GM12874 (cell line): ENCODE measurements at regions not wholly inside any gene's neighbourhood (a gene's known extent, or its start where the extent isn't known, plus 50 kb on each side); places are given as distances from the start of the nearest gene placed in this dataset.

Experiments
- CTCF ChIP-seq: IDR thresholded peaks from 2 replicates; pipeline ENCODE4 v1.5.1; 2011; ENCODE audit warnings: low read depth, mild to moderate bottlenecking, control low read depth, low read length, moderate library complexity; ENCODE audit not compliant: insufficient read depth

DNA sequence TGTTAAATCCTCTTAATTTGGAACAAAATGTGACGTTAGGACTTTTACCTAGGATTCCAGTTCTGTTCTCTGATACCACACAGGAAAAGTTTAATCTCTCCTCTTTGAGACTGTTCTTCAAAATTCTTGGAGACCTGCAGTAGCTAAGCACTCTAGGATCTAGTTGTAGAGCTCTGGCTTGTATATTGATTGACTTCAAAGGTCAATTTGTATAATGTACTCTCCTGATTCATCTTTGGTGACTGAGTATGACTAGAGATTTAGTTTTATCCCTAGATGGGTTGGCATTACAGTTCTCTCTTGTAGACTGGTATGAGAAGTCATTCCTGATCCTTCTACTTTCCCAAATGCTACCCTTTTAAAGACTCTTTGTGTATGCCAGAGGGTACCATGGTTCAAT, 168.4 kb upstream of the TPRG1 start:
- no peak for TF ChIP-seq CTCF

DNA sequence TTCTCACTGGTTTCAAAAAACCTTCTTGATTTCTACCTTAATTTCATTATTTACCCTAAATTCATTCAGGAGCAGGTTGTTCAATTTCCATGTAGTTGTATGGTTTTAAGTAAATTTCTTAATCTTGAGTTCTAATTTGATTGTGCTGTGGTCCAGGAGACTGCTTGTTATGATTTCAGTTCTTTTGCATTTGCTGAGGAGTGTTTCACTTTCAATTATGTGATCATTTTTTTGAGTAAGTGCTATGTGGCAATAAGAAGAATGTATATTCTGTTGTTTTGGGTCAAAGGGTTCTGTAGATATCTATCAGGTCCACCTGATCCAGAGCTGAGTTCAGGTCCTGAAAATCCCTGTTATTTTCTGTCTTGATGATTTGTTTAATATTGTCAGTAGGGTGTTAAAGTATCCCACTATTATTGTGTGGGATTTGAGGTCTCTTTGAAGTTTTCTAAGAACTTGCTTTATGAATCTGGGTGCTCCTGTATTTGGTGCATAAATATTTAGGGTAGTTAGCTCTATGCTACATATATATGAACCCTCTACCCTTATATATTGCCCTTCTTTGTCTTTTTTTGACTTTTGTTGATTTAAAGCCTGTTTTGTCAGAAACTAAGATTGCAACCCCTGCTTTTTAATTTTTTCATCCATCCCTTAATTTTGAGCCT, 158.4 kb upstream of the TPRG1 start:
- no peak for TF ChIP-seq CTCF

DNA sequence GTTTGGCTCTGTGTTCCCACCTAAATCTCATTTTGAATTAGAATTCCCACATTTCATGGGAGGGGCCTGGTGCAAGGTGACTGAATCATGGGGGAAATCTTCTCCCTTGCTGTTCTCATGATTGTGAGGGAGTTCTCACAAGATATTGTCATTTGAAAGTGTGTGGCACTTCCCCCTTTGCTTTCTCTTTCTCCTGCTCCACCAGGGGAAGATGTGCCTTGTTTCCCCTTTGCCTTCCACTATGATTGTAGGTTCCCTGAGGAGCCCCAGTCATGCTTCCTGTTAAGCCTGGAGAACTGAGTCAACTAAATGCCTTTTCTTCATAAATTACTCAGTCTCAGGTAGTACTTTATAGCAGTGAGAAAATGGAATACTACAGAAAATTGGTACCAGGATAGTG, 157.2 kb upstream of the TPRG1 start:
- no peak for TF ChIP-seq CTCF

DNA sequence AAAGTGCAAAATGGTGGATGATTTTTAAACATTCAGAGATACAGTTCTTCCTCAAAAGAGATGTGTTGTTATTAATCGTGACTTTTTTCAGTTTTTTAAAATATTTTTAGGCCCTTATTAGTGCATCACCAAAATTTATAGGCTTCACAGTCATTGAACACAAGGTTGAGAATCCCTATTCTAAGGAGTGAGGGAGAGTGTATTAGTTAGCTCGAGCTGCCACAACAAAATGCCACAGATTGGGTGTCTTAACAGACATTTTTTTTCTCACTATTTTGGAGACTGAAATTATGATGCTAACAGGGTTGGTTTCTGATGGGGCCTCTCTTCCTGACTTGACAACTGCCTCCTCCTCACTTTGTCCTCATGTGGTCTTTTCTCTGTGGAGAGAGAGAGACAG, 145.9 kb upstream of the TPRG1 start:
- TF ChIP-seq CTCF: no peak

- no peak for TF ChIP-seq CTCF
Measured at GRCh38 chr3:189027626-189028155, 144.1 kb upstream of the TPRG1 start.

DNA sequence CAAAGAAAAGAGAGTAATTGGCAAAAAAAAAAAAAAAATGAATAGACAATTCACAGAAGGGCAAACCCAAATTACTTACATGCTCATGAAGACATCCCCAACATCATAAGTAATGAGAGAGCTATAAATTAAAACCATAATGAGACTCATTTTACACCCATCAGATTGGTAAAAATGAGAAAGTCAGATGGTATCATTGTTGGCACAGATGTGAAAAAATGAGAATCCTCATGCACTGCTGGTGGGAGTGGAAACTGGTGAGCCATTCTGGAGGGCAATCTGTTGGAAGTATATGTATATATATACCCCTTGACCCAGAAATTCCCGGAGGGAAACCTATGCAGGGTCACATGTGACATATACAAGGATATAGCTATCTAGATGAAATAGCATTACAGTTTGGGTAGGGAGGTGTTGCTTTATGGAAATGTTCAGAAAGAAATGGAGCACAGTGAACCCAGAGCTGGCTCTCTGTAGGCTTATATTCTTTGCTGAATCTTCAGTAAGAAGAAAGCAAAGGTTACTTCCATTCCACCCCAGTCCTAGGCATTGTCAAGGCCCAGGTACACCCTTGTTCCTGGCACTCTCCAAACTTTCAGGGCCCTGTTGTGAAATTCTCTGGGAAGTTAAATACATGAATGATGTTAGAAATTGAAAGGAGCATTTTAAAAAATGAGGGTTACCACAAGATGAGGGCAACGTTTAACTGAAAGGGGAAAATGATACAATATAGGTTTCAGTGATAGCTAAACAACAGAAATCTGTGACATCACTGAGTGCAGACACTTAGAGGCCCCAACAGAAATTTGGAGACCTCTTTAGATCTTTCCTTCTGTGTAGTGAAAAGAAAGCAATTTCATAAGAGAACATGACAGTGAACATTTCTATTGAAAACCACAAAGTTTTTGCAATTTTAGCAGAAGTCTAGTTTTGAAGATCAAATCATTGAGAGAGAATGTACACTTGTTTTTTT, 132.7 kb upstream of the TPRG1 start:
- TF ChIP-seq CTCF: no peak

DNA sequence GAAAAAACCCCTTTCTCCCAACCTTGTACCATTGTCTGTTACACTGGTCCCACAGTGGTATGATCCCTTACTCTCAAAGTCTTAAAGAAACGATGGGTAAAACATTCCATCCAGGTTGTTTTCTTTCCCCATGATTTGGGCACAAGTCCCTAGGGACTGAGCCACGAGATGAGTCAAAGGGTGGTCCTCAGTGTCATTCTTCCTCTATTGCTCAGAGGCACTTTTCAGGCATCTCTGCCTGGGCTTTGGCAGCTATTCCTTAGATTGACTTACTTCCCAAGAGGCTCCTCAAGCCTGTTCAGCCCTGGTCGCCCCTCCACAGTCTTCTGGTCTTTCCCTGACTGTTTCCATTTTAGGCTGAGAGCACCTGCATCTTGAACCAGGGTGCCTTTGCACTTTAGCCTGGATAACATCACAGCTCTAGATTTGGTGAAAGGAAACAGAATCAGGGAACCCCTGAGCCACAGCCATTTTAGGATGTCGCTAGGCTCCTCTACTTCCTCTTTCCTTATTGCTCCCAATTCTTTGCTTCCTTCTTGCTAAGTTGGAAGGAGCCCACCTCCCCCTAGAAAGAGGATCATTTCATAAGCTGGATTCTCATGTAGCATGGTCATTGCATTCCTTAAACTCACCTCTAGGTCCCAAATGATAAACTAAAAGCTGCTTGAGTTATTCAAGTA, 131.0 kb upstream of the TPRG1 start:
- no peak for TF ChIP-seq CTCF
